ENCODE measurements at regions not wholly inside any gene's neighbourhood (a gene's known extent, or its start where the extent isn't known, plus 50 kb on each side); places are given as distances from the start of the nearest gene placed in this dataset.

- ChIA-PET CTCF (no interaction called here), POLR2A (no interaction called here)
- no peaks in the 10 kb centered on the region for H3K79me2 ChIP-seq (ENCODE audit: control insufficient read depth, insufficient read depth, low read length)
- no peaks in the 10 kb centered on the region for H4K20me1 ChIP-seq (ENCODE audit: control insufficient read depth, insufficient read depth, low read length, poor library complexity, severe bottlenecking)
- H3K27me3 ChIP-seq (replicated peaks in 1 of 4; ENCODE audit: control extremely low read depth in 1 of 4, control insufficient read depth in 3 of 4, insufficient read depth in 4 of 4, low read length in 3 of 4) = no peaks in the 10 kb centered on the region
- no peak overlapping the region for H3K27ac ChIP-seq (ENCODE audit: low read length in 2 of 2)
- no peak overlapping the region for H2AFZ ChIP-seq (ENCODE audit: insufficient read depth, low read depth, low read length, poor library complexity, severe bottlenecking)
- no peak overlapping the region for H3K4me3 ChIP-seq (ENCODE audit: control extremely low read depth in 1 of 5, extremely low read depth in 1 of 5, insufficient read depth in 1 of 5, low read depth in 2 of 5, low read length in 4 of 5)
- no peak for ATAC-seq (ENCODE audit: low read depth)
- intact Hi-C loops (cut with micrococcal nuclease) = no loop called here
- peaks cover 2% of the 10 kb centered on the region for H3K4me1 Mint-ChIP-seq
- H3K4me3 Mint-ChIP-seq = no peak overlapping the region
- peaks cover 0 to 14% (median 0%) of the 10 kb centered on the region in 3 donors for H3K9me3 ChIP-seq (ENCODE audit: control extremely low read depth in 1 of 3, control insufficient read depth in 2 of 3, insufficient read depth in 1 of 3, low read length in 2 of 3)
- 100% methylated on average over 1 of the region's 4 CpGs for WGBS (ENCODE audit: insufficient coverage)
- H3K4me2 ChIP-seq (replicated peaks; ENCODE audit: low read depth, low read length, poor library complexity, severe bottlenecking) = no peak overlapping the region
- no peaks in the 10 kb centered on the region for H3K9me3 Mint-ChIP-seq (ENCODE audit: insufficient read depth)
- no peak for TF ChIP-seq CTCF (IDR thresholded peaks at IDR 0.05)
- no peak for TF ChIP-seq EZH2 (IDR thresholded peaks at IDR 0.05; ENCODE audit: borderline replicate concordance, insufficient read depth, low read depth, low read length, poor library complexity, severe bottlenecking)
- DNase-seq = no peak
- H3K27me3 Mint-ChIP-seq = peaks cover 4% of the 10 kb centered on the region
- no peak overlapping the region for H3K27ac Mint-ChIP-seq
- H3K9ac ChIP-seq (ENCODE audit: low read length) = no peak overlapping the region
- H3K36me3 ChIP-seq (replicated peaks in 1 of 2; ENCODE audit: control extremely low read depth in 1 of 2, control insufficient read depth in 1 of 2, extremely low read depth in 1 of 2, insufficient read depth in 2 of 2, low read length in 1 of 2) = no peaks in the 10 kb centered on the region
- no peaks in the 10 kb centered on the region for H3K4me1 ChIP-seq (ENCODE audit: control insufficient read depth in 2 of 2, insufficient read depth in 2 of 2, low read length in 2 of 2)
Observed at GRCh38 chr7:156192921-156193320, 380.7 kb upstream of the SHH start.

GRCh38 chr7:156191090-156191489, 378.8 kb upstream of the SHH start:
- ChIA-PET CTCF (no interaction called here), POLR2A (no interaction called here)
- Mint-ChIP-seq H3K9me3 (ENCODE audit: insufficient read depth) (peaks cover 4% of the 10 kb centered on the region), H3K4me3 (no peak overlapping the region), H3K27ac (no peak overlapping the region), H3K27me3 (peaks cover 4% of the 10 kb centered on the region), H3K4me1 (no peaks in the 10 kb centered on the region)
- Histone ChIP-seq H3K4me3 (ENCODE audit: control extremely low read depth in 1 of 5, extremely low read depth in 1 of 5, insufficient read depth in 1 of 5, low read depth in 2 of 5, low read length in 4 of 5) (no peak overlapping the region), H4K20me1 (ENCODE audit: control insufficient read depth, insufficient read depth, low read length, poor library complexity, severe bottlenecking) (no peaks in the 10 kb centered on the region), H3K9me3 (ENCODE audit: control extremely low read depth in 1 of 3, control insufficient read depth in 2 of 3, insufficient read depth in 1 of 3, low read length in 2 of 3) (peaks cover 0 to 12% (median 3%) of the 10 kb centered on the region in 3 donors), H2AFZ (ENCODE audit: insufficient read depth, low read depth, low read length, poor library complexity, severe bottlenecking) (no peak overlapping the region), H3K27me3 (replicated peaks in 1 of 4; ENCODE audit: control extremely low read depth in 1 of 4, control insufficient read depth in 3 of 4, insufficient read depth in 4 of 4, low read length in 3 of 4) (no peaks in the 10 kb centered on the region), H3K36me3 (replicated peaks in 1 of 2; ENCODE audit: control extremely low read depth in 1 of 2, control insufficient read depth in 1 of 2, extremely low read depth in 1 of 2, insufficient read depth in 2 of 2, low read length in 1 of 2) (no peaks in the 10 kb centered on the region), H3K9ac (ENCODE audit: low read length) (no peak overlapping the region), H3K4me1 (ENCODE audit: control insufficient read depth in 2 of 2, insufficient read depth in 2 of 2, low read length in 2 of 2) (no peaks in the 10 kb centered on the region), H3K79me2 (ENCODE audit: control insufficient read depth, insufficient read depth, low read length) (no peaks in the 10 kb centered on the region), H3K4me2 (replicated peaks; ENCODE audit: low read depth, low read length, poor library complexity, severe bottlenecking) (no peak overlapping the region), H3K27ac (ENCODE audit: low read length in 2 of 2) (no peak overlapping the region)
- ATAC-seq (ENCODE audit: low read depth) (no peak), DNase-seq (no peak)
- TF ChIP-seq CTCF (IDR thresholded peaks at IDR 0.05) = no peak
- TF ChIP-seq EZH2 (IDR thresholded peaks at IDR 0.05; ENCODE audit: borderline replicate concordance, insufficient read depth, low read depth, low read length, poor library complexity, severe bottlenecking) = no peak
- intact Hi-C loops (cut with micrococcal nuclease) = no loop called here
- WGBS (ENCODE audit: insufficient coverage) = 92% methylated on average over 4 of the region's 4 CpGs

Measured in B cell (primary cell).